Endothelial cell of umbilical vein (primary cell): ENCODE measurements at regions not wholly inside any gene's neighbourhood (a gene's known extent, or its start where the extent isn't known, plus 50 kb on each side); places are given as distances from the start of the nearest gene placed in this dataset.
A peak's percentile ranks its signal among the peaks of the same experiment; 100 is the strongest.

Experiments used
- BruUV-seq: library from RNA; stranded (reverse); fragments of 400-500 nt; replicated peaks from 2 replicates; lab custom pipeline; 2021; lab: Mats Ljungman, UMichigan
- CTCF ChIA-PET: fragments of 300-600, 350-600 bp; sonication (Branson Sonifier 250); formaldehyde crosslinking; loops from one replicate; lab custom pipeline; 2021; ENCODE audit warnings: antibody characterized with exemption, inconsistent platforms; lab: Charles Lee
- POLR2A ChIA-PET: fragments of 300-600, 350-600 bp; sonication (Branson Sonifier 250); formaldehyde crosslinking; loops from one replicate; lab custom pipeline; 2021; ENCODE audit warnings: antibody characterized with exemption, inconsistent platforms; lab: Charles Lee
- DNase-seq: peaks from one replicate; pipeline ENCODE4 v3.0.0-alpha.2; 2011; ENCODE audit warnings: low read depth, low spot score
- FAIRE-seq: peaks from 2 replicates; lab custom pipeline; 2011; peaks lifted over from hg19 to GRCh38; lab: Jason Lieb, UNC
- H2AFZ ChIP-seq: 2 replicates; pipeline ENCODE4 v1.6.0; 2012; ENCODE audit warnings: low read depth, low read length, control low read depth, inconsistent platforms
- H3K27ac ChIP-seq: 2 replicates; pipeline ENCODE4 v1.5.1; 2011; ENCODE audit warnings: low read depth, mild to moderate bottlenecking, control low read depth, low read length, moderate library complexity; ENCODE audit not compliant: insufficient read depth
- H3K27me3 ChIP-seq, 2 experiments: 2 replicates each; pipeline versions ENCODE4 v1.6.0 to v1.6.1; 2011; ENCODE audit warnings: low read length in 2 of 2, mixed read lengths in 1 of 2; ENCODE audit not compliant: control insufficient read depth in 2 of 2, insufficient read depth in 2 of 2
- H3K36me3 ChIP-seq, 2 experiments: 2 replicates in 1 of 2; 3 replicates in 1 of 2; pipeline ENCODE4 v1.5.1; 2011; ENCODE audit warnings: low read length in 2 of 2, mild to moderate bottlenecking in 1 of 2, moderate library complexity in 1 of 2; ENCODE audit not compliant: control insufficient read depth in 2 of 2, insufficient read depth in 2 of 2; ENCODE audit errors: extremely low read depth in 1 of 2
- H3K4me1 ChIP-seq: 3 replicates; pipeline ENCODE4 v1.5.1; 2011; ENCODE audit warnings: mild to moderate bottlenecking, low read length; ENCODE audit not compliant: control insufficient read depth, insufficient read depth; ENCODE audit errors: extremely low read depth
- H3K4me2 ChIP-seq: 2 replicates; pipeline ENCODE4 v1.6.1; 2011; ENCODE audit warnings: low read length, control low read depth, mixed read lengths; ENCODE audit not compliant: insufficient read depth
- H3K4me3 ChIP-seq, 3 experiments: fragments of 200-600 bp in 1 of 3; sonication (generic), shearing (Covaris generic) in 1 of 3; replicated peaks in 1 of 3; 2 replicates each; pipeline ENCODE4 v1.5.1; 2011 to 2016; ENCODE audit warnings: control low read depth in 3 of 3, low read length in 3 of 3, mild to moderate bottlenecking in 2 of 3, inconsistent platforms in 1 of 3, low read depth in 1 of 3, moderate library complexity in 1 of 3; ENCODE audit not compliant: insufficient read depth in 1 of 3
- H3K79me2 ChIP-seq: 2 replicates; pipeline ENCODE4 v1.6.0; 2012; ENCODE audit warnings: low read length, inconsistent platforms; ENCODE audit not compliant: control insufficient read depth, insufficient read depth
- H3K9ac ChIP-seq: replicated peaks from 2 replicates; pipeline ENCODE3; 2011; ENCODE audit warnings: low read length, control low read depth; ENCODE audit not compliant: insufficient read depth; ENCODE audit errors: extremely low read depth
- H3K9me1 ChIP-seq: replicated peaks from 3 replicates; pipeline ENCODE4 v1.6.0; 2011; ENCODE audit warnings: mild to moderate bottlenecking, low read length; ENCODE audit not compliant: control insufficient read depth, insufficient read depth; ENCODE audit errors: extremely low read depth
- H3K9me3 ChIP-seq: replicated peaks from 2 replicates; pipeline ENCODE4 v1.5.1; 2012; ENCODE audit warnings: low read length, inconsistent platforms; ENCODE audit not compliant: control insufficient read depth, insufficient read depth
- H4K20me1 ChIP-seq: replicated peaks from 2 replicates; pipeline ENCODE3; 2011; ENCODE audit warnings: mild to moderate bottlenecking, low read length; ENCODE audit not compliant: control insufficient read depth, insufficient read depth; ENCODE audit errors: extremely low read depth
- CTCF ChIP-seq, 2 donors: IDR thresholded peaks; 1 replicate in 1 of 2; 2 replicates in 1 of 2; pipeline ENCODE4 v1.5.1; 2011; ENCODE audit warnings: low read length in 2 of 2, mild to moderate bottlenecking in 2 of 2, moderate library complexity in 2 of 2, control low read depth in 1 of 2, inconsistent platforms in 1 of 2, low read depth in 1 of 2; ENCODE audit not compliant: insufficient read depth in 1 of 2; ENCODE audit errors: extremely low read depth in 1 of 2
- EZH2 ChIP-seq: IDR thresholded peaks from 2 replicates; pipeline ENCODE4 v1.6.1; 2012; ENCODE audit warnings: borderline replicate concordance, low read depth, mild to moderate bottlenecking, moderate library complexity, low read length, inconsistent platforms; ENCODE audit not compliant: severe bottlenecking
- FOS ChIP-seq: IDR thresholded peaks from 2 replicates; pipeline ENCODE4 v1.6.1; 2011; ENCODE audit warnings: mild to moderate bottlenecking, low read length, moderate library complexity, borderline replicate concordance; ENCODE audit not compliant: insufficient read depth
- GATA2 ChIP-seq: IDR thresholded peaks from 2 replicates; pipeline ENCODE4 v1.7.0; 2011; ENCODE audit warnings: low read depth, mild to moderate bottlenecking, moderate library complexity, mixed read lengths, low read length; ENCODE audit not compliant: insufficient read length, insufficient read depth
- JUN ChIP-seq: IDR thresholded peaks from 2 replicates; pipeline ENCODE4 v1.6.1; 2011; ENCODE audit warnings: borderline replicate concordance, low read depth; ENCODE audit not compliant: insufficient read length, insufficient read depth
- MYC ChIP-seq: IDR thresholded peaks from one replicate; pipeline ENCODE4 v1.6.1; 2011; ENCODE audit warnings: mild to moderate bottlenecking, low read depth, low read length
- POLR2A ChIP-seq: IDR thresholded peaks from 2 replicates; pipeline ENCODE4 v1.6.1; 2012; ENCODE audit warnings: low read depth, mild to moderate bottlenecking, control low read depth, low read length
- dilution Hi-C: fragments of 300-500 bp; cut with MboI; formaldehyde crosslinking; loops from one replicate; pipeline ENCODE4 v1.15.0; 2019; ENCODE audit warnings: low sequenced_read_pairs; ENCODE audit not compliant: extremely low pct_ligation_motif_present
- intact Hi-C: fragments of 100-400 bp; cut with micrococcal nuclease; formaldehyde crosslinking; loops from one replicate; pipeline ENCODE4 v1.10.0; 2022

GRCh38 chr6:215335-216034 is 76.8 kb upstream of the DUSP22 start:
- BruUV-seq: no TSS peak
- H3K4me3 ChIP-seq: no peak overlapping the region
- H3K9ac ChIP-seq: no peak overlapping the region
- no peaks in the 10 kb centered on the region for H3K9me3 ChIP-seq
- H3K27me3 ChIP-seq: no peaks in the 10 kb centered on the region
- dilution Hi-C loops: no loop called here
- no peaks in the 10 kb centered on the region for H3K9me1 ChIP-seq
- no peak for DNase-seq
- H3K79me2 ChIP-seq: no peaks in the 10 kb centered on the region
- TF ChIP-seq FOS: peak; percentile 54
- no peak for TF ChIP-seq MYC
- TF ChIP-seq JUN: no peak
- TF ChIP-seq POLR2A: no peak
- no peak for TF ChIP-seq EZH2
- peak; percentile 84 for TF ChIP-seq GATA2
- TF ChIP-seq CTCF (IDR thresholded peaks at IDR 0.05; ENCODE audit: extremely low read depth in 1 of 2, insufficient read depth in 1 of 2, low read depth in 1 of 2, low read length in 2 of 2): no peak
- no peak overlapping the region for H2AFZ ChIP-seq
- H4K20me1 ChIP-seq: no peaks in the 10 kb centered on the region
- ChIA-PET CTCF (interaction anchor here (1.3 to 3.1 kb wide), 5 partner anchors 12 to 1222 kb away, joined by 4 to 27 read pairs (median 5); no protein-coding TSS in a partner anchor), POLR2A (no interaction called here)
- no peak overlapping the region for H3K4me2 ChIP-seq
- no peak overlapping the region for H3K27ac ChIP-seq
- H3K36me3 ChIP-seq: no peaks in the 10 kb centered on the region
- intact Hi-C loops: no loop called here
- FAIRE-seq: no peak
- H3K4me1 ChIP-seq: no peaks in the 10 kb centered on the region
